CD14-positive monocyte (primary cell): ENCODE measurements at regions not wholly inside any gene's neighbourhood (a gene's known extent, or its start where the extent isn't known, plus 50 kb on each side); places are given as distances from the start of the nearest gene placed in this dataset. TPM values are rescaled to one million over a fixed set of nuclear protein-coding genes. Genes with fewer than 3 reads are reported as not detected.

Experiments
- DNase-seq, 3 donors: peaks; one replicate each; pipeline ENCODE4 v3.0.0-alpha.2; 2011 to 2022
- H2AFZ ChIP-seq: 2 replicates; pipeline ENCODE4 v1.6.0; 2012; ENCODE audit warnings: mild to moderate bottlenecking, low read depth, low read length, inconsistent platforms; ENCODE audit not compliant: insufficient read depth, poor library complexity, severe bottlenecking
- H3K27ac ChIP-seq, 2 donors: 1 replicate in 1 of 2; 2 replicates in 1 of 2; pipeline ENCODE4 v1.5.1; 2012 to 2013; ENCODE audit warnings: low read length in 2 of 2, control low read depth in 1 of 2, inconsistent platforms in 1 of 2, low read depth in 1 of 2, mild to moderate bottlenecking in 1 of 2
- H3K27me3 ChIP-seq, 2 donors: one replicate each; pipeline versions ENCODE4 v1.6.0 to v1.6.1; 2011 to 2013; ENCODE audit warnings: low read length in 2 of 2; ENCODE audit not compliant: control insufficient read depth in 2 of 2, insufficient read depth in 2 of 2
- H3K36me3 ChIP-seq, 2 donors: replicated peaks in 1 of 2; 1 replicate in 1 of 2; 2 replicates in 1 of 2; pipeline versions ENCODE4 v1.5.1 to v1.6.1; 2012 to 2013; ENCODE audit warnings: low read length in 2 of 2, control low read depth in 1 of 2, inconsistent platforms in 1 of 2, mild to moderate bottlenecking in 1 of 2; ENCODE audit not compliant: insufficient read depth in 2 of 2, control insufficient read depth in 1 of 2
- H3K4me1 ChIP-seq, 2 donors: 1 replicate in 1 of 2; 2 replicates in 1 of 2; pipeline versions ENCODE4 v1.5.1 to v1.6.1; 2012 to 2013; ENCODE audit warnings: low read length in 2 of 2, control low read depth in 1 of 2, inconsistent platforms in 1 of 2, mild to moderate bottlenecking in 1 of 2, moderate library complexity in 1 of 2; ENCODE audit not compliant: insufficient read depth in 2 of 2, control insufficient read depth in 1 of 2
- H3K4me2 ChIP-seq: replicated peaks from 2 replicates; pipeline ENCODE3; 2012; ENCODE audit warnings: low read length, moderate library complexity, mild to moderate bottlenecking; ENCODE audit not compliant: poor library complexity, severe bottlenecking; ENCODE audit errors: extremely low read depth
- H3K4me3 ChIP-seq, 3 experiments: fragments of 200-600 bp in 1 of 3; sonication (generic) in 1 of 3; replicated peaks in 1 of 3; 1 replicate in 2 of 3; 2 replicates in 1 of 3; pipeline ENCODE4 v1.5.1; 2011 to 2013; ENCODE audit warnings: low read length in 3 of 3, mild to moderate bottlenecking in 3 of 3, control low read depth in 2 of 3, low read depth in 2 of 3, inconsistent platforms in 1 of 3, moderate library complexity in 1 of 3
- H3K79me2 ChIP-seq: 2 replicates; pipeline ENCODE4 v1.6.0; 2012; ENCODE audit warnings: mild to moderate bottlenecking, control low read depth, inconsistent platforms, low read length, moderate library complexity; ENCODE audit not compliant: insufficient read depth
- H3K9ac ChIP-seq: 2 replicates; pipeline ENCODE4 v1.6.0; 2017; ENCODE audit warnings: low read length, mild to moderate bottlenecking; ENCODE audit not compliant: insufficient read depth, poor library complexity, severe bottlenecking
- H3K9me3 ChIP-seq, 2 donors: replicated peaks in 1 of 2; 1 replicate in 1 of 2; 2 replicates in 1 of 2; pipeline versions ENCODE4 v1.5.1 to v1.6.1; 2012 to 2013; ENCODE audit warnings: low read length in 2 of 2, control low read depth in 1 of 2; ENCODE audit not compliant: control insufficient read depth in 1 of 2, insufficient read depth in 1 of 2
- H4K20me1 ChIP-seq: 2 replicates; pipeline ENCODE4 v1.6.0; 2012; ENCODE audit warnings: mild to moderate bottlenecking, low read length, control low read depth, moderate library complexity; ENCODE audit not compliant: insufficient read depth
- H3K27ac Mint-ChIP-seq, 7 donors: one replicate each; pipeline ENCODE4 v1.8.0; 2020; ENCODE audit warnings: mild to moderate bottlenecking in 7 of 7, mixed read lengths in 7 of 7, moderate library complexity in 6 of 7, inconsistent platforms in 2 of 7
- H3K27me3 Mint-ChIP-seq, 3 donors: one replicate each; pipeline ENCODE4 v1.8.0; 2021 to 2022; ENCODE audit warnings: low read depth in 3 of 3, mild to moderate bottlenecking in 3 of 3, mixed read lengths in 3 of 3, moderate library complexity in 3 of 3, inconsistent platforms in 1 of 3
- H3K36me3 Mint-ChIP-seq, 2 donors: one replicate each; pipeline ENCODE4 v1.8.0; 2020; ENCODE audit warnings: mixed read lengths in 2 of 2, inconsistent platforms in 1 of 2, mild to moderate bottlenecking in 1 of 2
- H3K4me1 Mint-ChIP-seq: one replicate; pipeline ENCODE4 v1.8.0; 2020; ENCODE audit warnings: mild to moderate bottlenecking, mixed read lengths
- H3K4me3 Mint-ChIP-seq, 2 donors: one replicate each; pipeline ENCODE4 v1.8.0; 2020; ENCODE audit warnings: mild to moderate bottlenecking in 2 of 2, mixed read lengths in 2 of 2, moderate library complexity in 1 of 2
- H3K9me3 Mint-ChIP-seq, 7 donors: one replicate each; pipeline ENCODE4 v1.8.0; 2020 to 2022; ENCODE audit warnings: mixed read lengths in 7 of 7, mild to moderate bottlenecking in 6 of 7, moderate library complexity in 6 of 7, inconsistent platforms in 2 of 7
- WGBS: methylation state at CpG from one replicate; pipeline ENCODE4 v1.1.5; 2013; ENCODE audit warnings: missing lambda C conversion rate; ENCODE audit not compliant: insufficient coverage; 5-methylcytosine and 5-hydroxymethylcytosine counted together
- intact Hi-C, 2 donors: fragments of 100-400 bp; cut with micrococcal nuclease; formaldehyde crosslinking; loops; one replicate each; pipeline versions ENCODE4 v1.15.0 to v1.15.1; 2023
- small RNA-seq: library from RNA; depleted of rRNA; stranded (forward); fragments of <200 nt; gene quantifications from one replicate; pipeline ENCODE3, GENCODE V24; 2012; ENCODE audit warnings: low read depth; ENCODE audit not compliant: insufficient read length
- TF ChIP-seq, protein P1 (sequence below): fragments of 200-600 bp; IDR thresholded peaks from one replicate; pipeline ENCODE4 v1.8.0; 2022; ENCODE audit warnings: antibody characterized with exemption, mild to moderate bottlenecking

DNA sequence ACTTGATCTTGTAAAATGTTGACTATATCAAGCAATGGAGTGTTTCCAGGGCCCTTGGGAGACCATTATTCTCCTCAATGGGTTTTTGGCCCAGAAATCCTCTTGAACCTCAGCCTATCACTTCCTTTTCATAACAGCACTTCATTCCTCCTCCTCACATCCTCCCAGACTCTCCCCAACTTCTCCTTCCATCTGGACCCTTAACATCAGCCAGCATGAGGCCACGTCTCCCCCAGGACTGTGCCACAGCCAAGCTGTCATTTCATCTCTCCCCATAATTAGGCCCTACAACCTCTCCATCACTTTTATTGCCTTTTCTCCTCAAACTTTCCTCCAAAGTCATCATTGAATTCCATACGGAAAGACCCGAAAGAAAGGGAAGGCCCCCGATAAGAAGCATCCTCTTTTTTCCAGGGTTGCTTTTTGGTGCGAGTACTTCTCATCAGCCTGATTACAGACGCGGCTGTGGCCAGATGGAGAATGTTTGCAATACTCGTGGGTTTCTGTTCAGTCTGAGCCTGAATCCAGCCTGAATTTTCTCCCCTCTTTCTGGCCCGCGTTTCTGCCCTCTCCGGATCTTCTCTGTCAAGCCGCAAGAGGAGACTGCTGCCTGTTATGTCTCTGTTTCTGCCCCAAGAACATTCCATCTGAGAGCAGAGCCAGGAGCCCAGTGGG is 52.7 kb upstream of the SLC25A33 start:
- Histone ChIP-seq H4K20me1 (no peaks in the 10 kb centered on the region), H3K9me3 (no peaks in the 10 kb centered on the region), H3K4me1 (peaks cover 4 to 5% of the 10 kb centered on the region in 2 donors), H3K4me2 (no peak overlapping the region), H3K27ac (no peak overlapping the region), H3K36me3 (no peaks in the 10 kb centered on the region), H2AFZ (no peak overlapping the region), H3K27me3 (no peaks in the 10 kb centered on the region), H3K9ac (no peak overlapping the region), H3K4me3 (no peak overlapping the region), H3K79me2 (no peaks in the 10 kb centered on the region)
- no peak overlapping the region for H3K4me3 Mint-ChIP-seq
- no peak for DNase-seq
- no peak overlapping the region for H3K27ac Mint-ChIP-seq
- H3K27me3 Mint-ChIP-seq, result peaks cover 1 to 11% (median 6%) of the 10 kb centered on the region in 3 donors
- H3K9me3 Mint-ChIP-seq, result peaks cover 0 to 2% (median 0%) of the 10 kb centered on the region in 7 donors
- no peaks in the 10 kb centered on the region for H3K36me3 Mint-ChIP-seq
- WGBS, result 86% methylated on average over 11 of the region's 12 CpGs
- TF ChIP-seq, protein P1, sequence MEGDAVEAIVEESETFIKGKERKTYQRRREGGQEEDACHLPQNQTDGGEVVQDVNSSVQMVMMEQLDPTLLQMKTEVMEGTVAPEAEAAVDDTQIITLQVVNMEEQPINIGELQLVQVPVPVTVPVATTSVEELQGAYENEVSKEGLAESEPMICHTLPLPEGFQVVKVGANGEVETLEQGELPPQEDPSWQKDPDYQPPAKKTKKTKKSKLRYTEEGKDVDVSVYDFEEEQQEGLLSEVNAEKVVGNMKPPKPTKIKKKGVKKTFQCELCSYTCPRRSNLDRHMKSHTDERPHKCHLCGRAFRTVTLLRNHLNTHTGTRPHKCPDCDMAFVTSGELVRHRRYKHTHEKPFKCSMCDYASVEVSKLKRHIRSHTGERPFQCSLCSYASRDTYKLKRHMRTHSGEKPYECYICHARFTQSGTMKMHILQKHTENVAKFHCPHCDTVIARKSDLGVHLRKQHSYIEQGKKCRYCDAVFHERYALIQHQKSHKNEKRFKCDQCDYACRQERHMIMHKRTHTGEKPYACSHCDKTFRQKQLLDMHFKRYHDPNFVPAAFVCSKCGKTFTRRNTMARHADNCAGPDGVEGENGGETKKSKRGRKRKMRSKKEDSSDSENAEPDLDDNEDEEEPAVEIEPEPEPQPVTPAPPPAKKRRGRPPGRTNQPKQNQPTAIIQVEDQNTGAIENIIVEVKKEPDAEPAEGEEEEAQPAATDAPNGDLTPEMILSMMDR, result no peak
- peaks cover 4% of the 10 kb centered on the region for H3K4me1 Mint-ChIP-seq
- intact Hi-C loops, result no loop called here

Small RNA genes lying in the stretch of these regions (small RNA-seq; reads per million reads assigned to genes)
- not detected for gene RNA5SP40
